ENCODE measurements at regions not wholly inside any gene's neighbourhood (a gene's known extent, or its start where the extent isn't known, plus 50 kb on each side); places are given as distances from the start of the nearest gene placed in this dataset.

DNA sequence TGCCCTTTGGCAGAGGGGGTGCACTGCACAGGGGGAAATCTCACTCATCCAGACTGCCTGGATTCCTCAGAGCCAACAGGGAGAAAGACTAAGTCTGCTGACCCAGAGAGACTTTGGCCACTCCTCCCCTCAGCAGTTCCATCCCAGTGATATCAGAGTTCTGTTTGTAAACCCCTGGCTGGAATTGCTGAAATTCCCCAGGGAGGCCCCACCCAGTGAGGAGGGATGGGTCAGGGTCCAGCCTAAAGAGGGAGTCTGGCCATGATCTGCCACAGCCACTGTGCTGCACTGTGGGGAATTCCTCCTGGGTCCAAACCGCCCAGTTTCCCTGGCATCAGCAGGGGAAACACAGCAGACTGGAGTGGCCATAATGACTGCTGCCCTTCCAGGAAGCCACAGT, 54.9 kb upstream of the USP15 start:
- TF ChIP-seq RXRA (IDR thresholded peaks at IDR 0.05) (no peak), YY1 (IDR thresholded peaks at IDR 0.05) (no peak), EGR1 (IDR thresholded peaks at IDR 0.05; ENCODE audit: low read depth in 2 of 2) (no peak)
- TF ChIP-seq, protein P1, sequence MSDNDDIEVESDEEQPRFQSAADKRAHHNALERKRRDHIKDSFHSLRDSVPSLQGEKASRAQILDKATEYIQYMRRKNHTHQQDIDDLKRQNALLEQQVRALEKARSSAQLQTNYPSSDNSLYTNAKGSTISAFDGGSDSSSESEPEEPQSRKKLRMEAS (IDR thresholded peaks at IDR 0.05): no peak
- TF ChIP-seq, protein P2, sequence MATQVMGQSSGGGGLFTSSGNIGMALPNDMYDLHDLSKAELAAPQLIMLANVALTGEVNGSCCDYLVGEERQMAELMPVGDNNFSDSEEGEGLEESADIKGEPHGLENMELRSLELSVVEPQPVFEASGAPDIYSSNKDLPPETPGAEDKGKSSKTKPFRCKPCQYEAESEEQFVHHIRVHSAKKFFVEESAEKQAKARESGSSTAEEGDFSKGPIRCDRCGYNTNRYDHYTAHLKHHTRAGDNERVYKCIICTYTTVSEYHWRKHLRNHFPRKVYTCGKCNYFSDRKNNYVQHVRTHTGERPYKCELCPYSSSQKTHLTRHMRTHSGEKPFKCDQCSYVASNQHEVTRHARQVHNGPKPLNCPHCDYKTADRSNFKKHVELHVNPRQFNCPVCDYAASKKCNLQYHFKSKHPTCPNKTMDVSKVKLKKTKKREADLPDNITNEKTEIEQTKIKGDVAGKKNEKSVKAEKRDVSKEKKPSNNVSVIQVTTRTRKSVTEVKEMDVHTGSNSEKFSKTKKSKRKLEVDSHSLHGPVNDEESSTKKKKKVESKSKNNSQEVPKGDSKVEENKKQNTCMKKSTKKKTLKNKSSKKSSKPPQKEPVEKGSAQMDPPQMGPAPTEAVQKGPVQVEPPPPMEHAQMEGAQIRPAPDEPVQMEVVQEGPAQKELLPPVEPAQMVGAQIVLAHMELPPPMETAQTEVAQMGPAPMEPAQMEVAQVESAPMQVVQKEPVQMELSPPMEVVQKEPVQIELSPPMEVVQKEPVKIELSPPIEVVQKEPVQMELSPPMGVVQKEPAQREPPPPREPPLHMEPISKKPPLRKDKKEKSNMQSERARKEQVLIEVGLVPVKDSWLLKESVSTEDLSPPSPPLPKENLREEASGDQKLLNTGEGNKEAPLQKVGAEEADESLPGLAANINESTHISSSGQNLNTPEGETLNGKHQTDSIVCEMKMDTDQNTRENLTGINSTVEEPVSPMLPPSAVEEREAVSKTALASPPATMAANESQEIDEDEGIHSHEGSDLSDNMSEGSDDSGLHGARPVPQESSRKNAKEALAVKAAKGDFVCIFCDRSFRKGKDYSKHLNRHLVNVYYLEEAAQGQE (IDR thresholded peaks at IDR 0.05): no peak
- TF ChIP-seq, protein P3, sequence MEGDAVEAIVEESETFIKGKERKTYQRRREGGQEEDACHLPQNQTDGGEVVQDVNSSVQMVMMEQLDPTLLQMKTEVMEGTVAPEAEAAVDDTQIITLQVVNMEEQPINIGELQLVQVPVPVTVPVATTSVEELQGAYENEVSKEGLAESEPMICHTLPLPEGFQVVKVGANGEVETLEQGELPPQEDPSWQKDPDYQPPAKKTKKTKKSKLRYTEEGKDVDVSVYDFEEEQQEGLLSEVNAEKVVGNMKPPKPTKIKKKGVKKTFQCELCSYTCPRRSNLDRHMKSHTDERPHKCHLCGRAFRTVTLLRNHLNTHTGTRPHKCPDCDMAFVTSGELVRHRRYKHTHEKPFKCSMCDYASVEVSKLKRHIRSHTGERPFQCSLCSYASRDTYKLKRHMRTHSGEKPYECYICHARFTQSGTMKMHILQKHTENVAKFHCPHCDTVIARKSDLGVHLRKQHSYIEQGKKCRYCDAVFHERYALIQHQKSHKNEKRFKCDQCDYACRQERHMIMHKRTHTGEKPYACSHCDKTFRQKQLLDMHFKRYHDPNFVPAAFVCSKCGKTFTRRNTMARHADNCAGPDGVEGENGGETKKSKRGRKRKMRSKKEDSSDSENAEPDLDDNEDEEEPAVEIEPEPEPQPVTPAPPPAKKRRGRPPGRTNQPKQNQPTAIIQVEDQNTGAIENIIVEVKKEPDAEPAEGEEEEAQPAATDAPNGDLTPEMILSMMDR (IDR thresholded peaks at IDR 0.05; ENCODE audit: low read depth, low read length, missing input control): no peak
